ENCODE measurements at regions not wholly inside any gene's neighbourhood (a gene's known extent, or its start where the extent isn't known, plus 50 kb on each side); places are given as distances from the start of the nearest gene placed in this dataset.
"Not testable (repeated sequence)": the region's sequence is repeated elsewhere in the genome, so short reads cannot be mapped to it uniquely, and the experiment has no call there.

- no peaks in the 10 kb centered on the region for H3K4me1 ChIP-seq (ENCODE audit: control insufficient read depth in 3 of 3, insufficient read depth in 3 of 3, low read length in 3 of 3)
- no peak overlapping the region for H3K4me3 ChIP-seq (ENCODE audit: low read length in 3 of 3)
- H3K27ac ChIP-seq (ENCODE audit: low read depth, low read length) = no peak overlapping the region
- H3K9ac ChIP-seq (ENCODE audit: low read depth in 1 of 3, low read length in 3 of 3) = no peak overlapping the region
- H3K36me3 ChIP-seq (ENCODE audit: control insufficient read depth in 3 of 3, insufficient read depth in 3 of 3, low read length in 3 of 3) = no peaks in the 10 kb centered on the region
- peaks cover 0 to 2% (median 0%) of the 10 kb centered on the region in 3 donors for H3K27me3 ChIP-seq (ENCODE audit: control insufficient read depth in 3 of 3, insufficient read depth in 3 of 3, low read length in 3 of 3)
- H3K9me3 ChIP-seq (ENCODE audit: control insufficient read depth in 3 of 3, low read length in 3 of 3) = peaks cover 0 to 2% (median 0%) of the 10 kb centered on the region in 3 donors
Measured at GRCh38 chr16:54748611-54749190, 182.0 kb upstream of the IRX5 start.

GRCh38 chr16:54746596-54746995 is 184.1 kb upstream of the IRX5 start:
- Histone ChIP-seq H3K4me1 (ENCODE audit: control insufficient read depth in 3 of 3, insufficient read depth in 3 of 3, low read length in 3 of 3) (no peaks in the 10 kb centered on the region), H3K27ac (ENCODE audit: low read depth, low read length) (no peak overlapping the region), H3K9ac (ENCODE audit: low read depth in 1 of 3, low read length in 3 of 3) (no peak overlapping the region)

GRCh38 chr16:54744998-54745397 is 185.7 kb upstream of the IRX5 start:
- Histone ChIP-seq H3K9ac (ENCODE audit: low read depth in 1 of 3, low read length in 3 of 3) (no peak overlapping the region), H3K36me3 (ENCODE audit: control insufficient read depth in 3 of 3, insufficient read depth in 3 of 3, low read length in 3 of 3) (no peaks in the 10 kb centered on the region), H3K9me3 (ENCODE audit: control insufficient read depth in 3 of 3, low read length in 3 of 3) (no peaks in the 10 kb centered on the region), H3K27ac (ENCODE audit: low read depth, low read length) (no peak overlapping the region), H3K4me1 (ENCODE audit: control insufficient read depth in 3 of 3, insufficient read depth in 3 of 3, low read length in 3 of 3) (no peaks in the 10 kb centered on the region), H3K4me3 (ENCODE audit: low read length in 3 of 3) (no peak overlapping the region), H3K27me3 (ENCODE audit: control insufficient read depth in 3 of 3, insufficient read depth in 3 of 3, low read length in 3 of 3) (peaks cover 0 to 2% (median 0%) of the 10 kb centered on the region in 3 donors)

More at GRCh38 chr16:54746596-54746995, 184.1 kb upstream of the IRX5 start:
- Histone ChIP-seq H3K27me3 (ENCODE audit: control insufficient read depth in 3 of 3, insufficient read depth in 3 of 3, low read length in 3 of 3) (peaks cover 0 to 2% (median 0%) of the 10 kb centered on the region in 3 donors), H3K9me3 (ENCODE audit: control insufficient read depth in 3 of 3, low read length in 3 of 3) (peaks cover 0 to 2% (median 0%) of the 10 kb centered on the region in 3 donors), H3K4me3 (ENCODE audit: low read length in 3 of 3) (no peak overlapping the region), H3K36me3 (ENCODE audit: control insufficient read depth in 3 of 3, insufficient read depth in 3 of 3, low read length in 3 of 3) (no peaks in the 10 kb centered on the region)

- H3K27me3 ChIP-seq (ENCODE audit: control insufficient read depth in 3 of 3, insufficient read depth in 3 of 3, low read length in 3 of 3) = no peaks in the 10 kb centered on the region
- H3K9ac ChIP-seq (ENCODE audit: low read depth in 1 of 3, low read length in 3 of 3) = no peak overlapping the region
- H3K27ac ChIP-seq (ENCODE audit: low read depth, low read length) = no peak overlapping the region
- H3K9me3 ChIP-seq (ENCODE audit: control insufficient read depth in 3 of 3, low read length in 3 of 3) = no peaks in the 10 kb centered on the region
- no peak overlapping the region for H3K4me3 ChIP-seq (ENCODE audit: low read length in 3 of 3)
- no peaks in the 10 kb centered on the region for H3K4me1 ChIP-seq (ENCODE audit: control insufficient read depth in 3 of 3, insufficient read depth in 3 of 3, low read length in 3 of 3)
- H3K36me3 ChIP-seq (ENCODE audit: control insufficient read depth in 3 of 3, insufficient read depth in 3 of 3, low read length in 3 of 3) = no peaks in the 10 kb centered on the region
Measured at GRCh38 chr16:54742436-54742835, 188.2 kb upstream of the IRX5 start.

- no peak overlapping the region for H3K9ac ChIP-seq (ENCODE audit: low read depth in 1 of 3, low read length in 3 of 3)
- no peaks in the 10 kb centered on the region for H3K4me1 ChIP-seq (ENCODE audit: control insufficient read depth in 3 of 3, insufficient read depth in 3 of 3, low read length in 3 of 3)
- no peaks in the 10 kb centered on the region for H3K36me3 ChIP-seq (ENCODE audit: control insufficient read depth in 3 of 3, insufficient read depth in 3 of 3, low read length in 3 of 3)
- no peak overlapping the region for H3K4me3 ChIP-seq (ENCODE audit: low read length in 3 of 3)
- no peak overlapping the region for H3K27ac ChIP-seq (ENCODE audit: low read depth, low read length)
- no peaks in the 10 kb centered on the region for H3K9me3 ChIP-seq (ENCODE audit: control insufficient read depth in 3 of 3, low read length in 3 of 3)
- H3K27me3 ChIP-seq (ENCODE audit: control insufficient read depth in 3 of 3, insufficient read depth in 3 of 3, low read length in 3 of 3) = no peaks in the 10 kb centered on the region
Measured at GRCh38 chr16:54739381-54739780, 191.3 kb upstream of the IRX5 start.

- H3K9me3 ChIP-seq (ENCODE audit: control insufficient read depth in 3 of 3, low read length in 3 of 3) = no peaks in the 10 kb centered on the region
Measured at GRCh38 chr16:54734156-54734555, 196.5 kb upstream of the IRX5 start.

GRCh38 chr16:54727696-54728095 is 203.0 kb upstream of the IRX5 start:
- H3K4me3 ChIP-seq (ENCODE audit: low read length in 3 of 3); H3K9me3 ChIP-seq (ENCODE audit: control insufficient read depth in 3 of 3, low read length in 3 of 3); H3K27me3 ChIP-seq (ENCODE audit: control insufficient read depth in 3 of 3, insufficient read depth in 3 of 3, low read length in 3 of 3); H3K36me3 ChIP-seq (ENCODE audit: control insufficient read depth in 3 of 3, insufficient read depth in 3 of 3, low read length in 3 of 3); H3K4me1 ChIP-seq (ENCODE audit: control insufficient read depth in 3 of 3, insufficient read depth in 3 of 3, low read length in 3 of 3); H3K9ac ChIP-seq (ENCODE audit: low read depth in 1 of 3, low read length in 3 of 3); H3K27ac ChIP-seq (ENCODE audit: low read depth, low read length): not testable (repeated sequence)

More at GRCh38 chr16:54734156-54734555, 196.5 kb upstream of the IRX5 start:
- Histone ChIP-seq H3K27ac (ENCODE audit: low read depth, low read length) (no peak overlapping the region), H3K4me3 (ENCODE audit: low read length in 3 of 3) (no peak overlapping the region), H3K9ac (ENCODE audit: low read depth in 1 of 3, low read length in 3 of 3) (no peak overlapping the region), H3K27me3 (ENCODE audit: control insufficient read depth in 3 of 3, insufficient read depth in 3 of 3, low read length in 3 of 3) (no peaks in the 10 kb centered on the region), H3K36me3 (ENCODE audit: control insufficient read depth in 3 of 3, insufficient read depth in 3 of 3, low read length in 3 of 3) (no peaks in the 10 kb centered on the region), H3K4me1 (ENCODE audit: control insufficient read depth in 3 of 3, insufficient read depth in 3 of 3, low read length in 3 of 3) (no peaks in the 10 kb centered on the region)

GRCh38 chr16:54724346-54724925 is 206.2 kb upstream of the IRX5 start:
- no peak overlapping the region for H3K9ac ChIP-seq (ENCODE audit: low read depth in 1 of 3, low read length in 3 of 3)
- no peak overlapping the region for H3K27ac ChIP-seq (ENCODE audit: low read depth, low read length)
- H3K27me3 ChIP-seq (ENCODE audit: control insufficient read depth in 3 of 3, insufficient read depth in 3 of 3, low read length in 3 of 3) = no peaks in the 10 kb centered on the region
- H3K9me3 ChIP-seq (ENCODE audit: control insufficient read depth in 3 of 3, low read length in 3 of 3) = peaks cover 0 to 4% (median 0%) of the 10 kb centered on the region in 3 donors
- no peak overlapping the region for H3K4me3 ChIP-seq (ENCODE audit: low read length in 3 of 3)
- H3K4me1 ChIP-seq (ENCODE audit: control insufficient read depth in 3 of 3, insufficient read depth in 3 of 3, low read length in 3 of 3) = no peaks in the 10 kb centered on the region
- no peaks in the 10 kb centered on the region for H3K36me3 ChIP-seq (ENCODE audit: control insufficient read depth in 3 of 3, insufficient read depth in 3 of 3, low read length in 3 of 3)

GRCh38 chr16:54722210-54722676 is 208.4 kb upstream of the IRX5 start:
- H3K36me3 ChIP-seq (ENCODE audit: control insufficient read depth in 3 of 3, insufficient read depth in 3 of 3, low read length in 3 of 3) = no peaks in the 10 kb centered on the region
- H3K9ac ChIP-seq (ENCODE audit: low read depth in 1 of 3, low read length in 3 of 3) = no peak overlapping the region

GRCh38 chr16:54720259-54720658 is 210.4 kb upstream of the IRX5 start:
- H3K36me3 ChIP-seq (ENCODE audit: control insufficient read depth in 3 of 3, insufficient read depth in 3 of 3, low read length in 3 of 3) = no peaks in the 10 kb centered on the region
- H3K27me3 ChIP-seq (ENCODE audit: control insufficient read depth in 3 of 3, insufficient read depth in 3 of 3, low read length in 3 of 3) = no peaks in the 10 kb centered on the region
- H3K27ac ChIP-seq (ENCODE audit: low read depth, low read length) = no peak overlapping the region
- H3K9ac ChIP-seq (ENCODE audit: low read depth in 1 of 3, low read length in 3 of 3) = no peak overlapping the region
- H3K9me3 ChIP-seq (ENCODE audit: control insufficient read depth in 3 of 3, low read length in 3 of 3) = no peaks in the 10 kb centered on the region
- no peaks in the 10 kb centered on the region for H3K4me1 ChIP-seq (ENCODE audit: control insufficient read depth in 3 of 3, insufficient read depth in 3 of 3, low read length in 3 of 3)
- no peak overlapping the region for H3K4me3 ChIP-seq (ENCODE audit: low read length in 3 of 3)

More at GRCh38 chr16:54722210-54722676, 208.4 kb upstream of the IRX5 start:
- Histone ChIP-seq H3K4me1 (ENCODE audit: control insufficient read depth in 3 of 3, insufficient read depth in 3 of 3, low read length in 3 of 3) (no peaks in the 10 kb centered on the region), H3K27me3 (ENCODE audit: control insufficient read depth in 3 of 3, insufficient read depth in 3 of 3, low read length in 3 of 3) (no peaks in the 10 kb centered on the region), H3K9me3 (ENCODE audit: control insufficient read depth in 3 of 3, low read length in 3 of 3) (no peaks in the 10 kb centered on the region), H3K27ac (ENCODE audit: low read depth, low read length) (no peak overlapping the region), H3K4me3 (ENCODE audit: low read length in 3 of 3) (no peak overlapping the region)
